Keratinocyte (primary cell): ENCODE measurements at regions not wholly inside any gene's neighbourhood (a gene's known extent, or its start where the extent isn't known, plus 50 kb on each side); places are given as distances from the start of the nearest gene placed in this dataset.

Experiments
- DNase-seq: peaks from one replicate; pipeline ENCODE4 v3.0.0-alpha.2; 2011; ENCODE audit warnings: low read depth, missing footprints, low spot score
- FAIRE-seq: peaks from 2 replicates; lab custom pipeline; 2011; peaks lifted over from hg19 to GRCh38; lab: Jason Lieb, UNC
- H2AFZ ChIP-seq: 2 replicates; pipeline ENCODE4 v1.6.0; 2012; ENCODE audit warnings: low read length, control low read depth, inconsistent platforms; ENCODE audit not compliant: control insufficient read depth
- H3K27ac ChIP-seq: 2 replicates; pipeline ENCODE4 v1.5.1; 2011; ENCODE audit warnings: low read length; ENCODE audit not compliant: control insufficient read depth, insufficient read depth
- H3K27me3 ChIP-seq: 3 replicates; pipeline ENCODE4 v1.6.0; 2011; ENCODE audit warnings: low read length; ENCODE audit not compliant: control insufficient read depth, insufficient read depth; ENCODE audit errors: extremely low read depth
- H3K36me3 ChIP-seq, 2 experiments: 2 replicates in 1 of 2; 3 replicates in 1 of 2; pipeline ENCODE4 v1.5.1; 2011; ENCODE audit warnings: low read length in 2 of 2, mild to moderate bottlenecking in 1 of 2; ENCODE audit not compliant: control insufficient read depth in 2 of 2, insufficient read depth in 2 of 2; ENCODE audit errors: extremely low read depth in 1 of 2
- H3K4me1 ChIP-seq: 3 replicates; pipeline ENCODE4 v1.5.1; 2011; ENCODE audit warnings: low read length; ENCODE audit not compliant: control insufficient read depth, insufficient read depth; ENCODE audit errors: extremely low read depth
- H3K4me2 ChIP-seq: 3 replicates; pipeline ENCODE4 v1.6.0; 2011; ENCODE audit warnings: low read depth, low read length; ENCODE audit not compliant: control insufficient read depth, insufficient read depth; ENCODE audit errors: extremely low read depth
- H3K4me3 ChIP-seq, 3 experiments: fragments of 200-600 bp in 1 of 3; sonication (generic) in 1 of 3; 2 replicates in 2 of 3; 3 replicates in 1 of 3; pipeline ENCODE4 v1.5.1; 2011 to 2016; ENCODE audit warnings: low read length in 3 of 3, mild to moderate bottlenecking in 3 of 3, control low read depth in 2 of 3, inconsistent platforms in 1 of 3, low read depth in 1 of 3, mixed read lengths in 1 of 3, mixed run types in 1 of 3, moderate library complexity in 1 of 3; ENCODE audit not compliant: control insufficient read depth in 2 of 3, insufficient read depth in 2 of 3; ENCODE audit errors: extremely low read depth in 1 of 3
- H3K79me2 ChIP-seq: 2 replicates; pipeline ENCODE4 v1.6.0; 2012; ENCODE audit warnings: low read length; ENCODE audit not compliant: control insufficient read depth, insufficient read depth
- H3K9ac ChIP-seq: 3 replicates; pipeline ENCODE4 v1.6.0; 2011; ENCODE audit warnings: low read length; ENCODE audit not compliant: control insufficient read depth, insufficient read depth; ENCODE audit errors: extremely low read depth
- H3K9me1 ChIP-seq: 3 replicates; pipeline ENCODE4 v1.6.0; 2011; ENCODE audit warnings: low read length; ENCODE audit not compliant: control insufficient read depth, insufficient read depth; ENCODE audit errors: extremely low read depth
- H3K9me3 ChIP-seq: 2 replicates; pipeline ENCODE4 v1.5.1; 2012; ENCODE audit warnings: low read depth, low read length; ENCODE audit not compliant: control insufficient read depth
- H4K20me1 ChIP-seq: 3 replicates; pipeline ENCODE4 v1.6.0; 2011; ENCODE audit warnings: low read length; ENCODE audit not compliant: control insufficient read depth, insufficient read depth; ENCODE audit errors: extremely low read depth
- CTCF ChIP-seq, 3 experiments: IDR thresholded peaks in 1 of 3; conservative IDR thresholded peaks in 1 of 3; optimal IDR thresholded peaks in 1 of 3; 2 replicates in 2 of 3; 3 replicates in 1 of 3; pipeline versions ENCODE3 to v1.5.1; 2011; ENCODE audit warnings: low read length in 3 of 3, mild to moderate bottlenecking in 3 of 3, moderate library complexity in 2 of 3, control low read depth in 1 of 3, inconsistent platforms in 1 of 3; ENCODE audit not compliant: insufficient read depth in 2 of 3; ENCODE audit errors: extremely low read depth in 1 of 3
- EZH2 ChIP-seq: IDR thresholded peaks from one replicate; pipeline ENCODE4 v1.6.1; 2012; ENCODE audit warnings: inconsistent platforms, mild to moderate bottlenecking, low read length, moderate library complexity
- dilution Hi-C: fragments of 300-500 bp; cut with MboI; formaldehyde crosslinking; loops from one replicate; pipeline ENCODE4 v1.7.0; 2020; ENCODE audit warnings: low sequenced_read_pairs; ENCODE audit not compliant: extremely low pct_ligation_motif_present

DNA sequence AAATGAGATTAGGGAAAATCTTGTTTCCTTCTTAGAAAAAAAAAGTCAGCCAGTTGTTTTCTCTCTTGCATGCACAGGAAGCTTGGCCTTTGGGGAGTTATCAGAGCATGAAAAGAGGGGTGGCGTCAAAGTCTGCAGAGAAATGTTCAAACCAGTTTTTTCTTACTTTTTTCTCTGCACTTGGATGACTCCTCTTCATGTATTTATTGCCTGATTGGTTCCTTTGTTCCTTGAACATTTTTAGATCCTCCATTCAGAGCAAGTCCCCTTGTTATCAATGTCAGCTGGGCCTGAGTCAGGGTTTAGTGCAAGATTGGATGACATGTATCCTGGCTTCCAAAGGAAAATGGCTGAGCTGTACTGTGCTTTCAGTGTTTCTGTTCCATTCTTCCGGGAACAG, 392.6 kb upstream of the BRINP1 start:
- H3K4me3 ChIP-seq = no peak overlapping the region
- H3K27ac ChIP-seq = no peak overlapping the region
- TF ChIP-seq CTCF (optimal IDR thresholded peaks at IDR 0.05 in 1 of 3, IDR thresholded peaks at IDR 0.05 in 1 of 3, conservative IDR thresholded peaks at IDR 0.05 in 1 of 3; ENCODE audit: extremely low read depth in 1 of 3, insufficient read depth in 2 of 3, low read length in 3 of 3) = no peak
- TF ChIP-seq EZH2 = no peak
- no peaks in the 10 kb centered on the region for H4K20me1 ChIP-seq
- H3K9me1 ChIP-seq = no peaks in the 10 kb centered on the region
- no peak overlapping the region for H2AFZ ChIP-seq
- H3K36me3 ChIP-seq = no peaks in the 10 kb centered on the region
- dilution Hi-C loops = no loop called here
- H3K79me2 ChIP-seq = no peaks in the 10 kb centered on the region
- H3K4me2 ChIP-seq = no peak overlapping the region
- no peaks in the 10 kb centered on the region for H3K4me1 ChIP-seq
- no peak for FAIRE-seq
- H3K9ac ChIP-seq = no peak overlapping the region
- no peak for DNase-seq
- no peaks in the 10 kb centered on the region for H3K27me3 ChIP-seq
- no peaks in the 10 kb centered on the region for H3K9me3 ChIP-seq

DNA sequence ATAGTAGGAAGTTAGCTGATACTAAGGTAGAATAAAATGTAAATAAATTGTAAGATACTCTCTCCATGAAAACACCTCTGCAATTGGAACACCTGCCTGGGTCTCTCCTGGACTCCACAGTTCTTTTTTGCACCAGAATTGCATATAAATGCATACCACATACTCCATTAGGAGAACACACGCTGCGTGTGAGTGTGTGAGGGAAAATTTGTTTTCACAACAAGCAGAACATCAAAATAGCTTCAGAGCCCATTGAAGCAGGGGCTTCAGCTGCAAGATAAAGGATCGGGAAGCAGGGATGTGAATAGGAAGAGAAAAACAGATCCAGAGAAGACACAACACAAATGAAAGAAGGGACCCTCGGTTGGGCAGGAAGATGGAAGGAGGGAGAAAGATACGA, 389.8 kb upstream of the BRINP1 start:
- TF ChIP-seq CTCF (optimal IDR thresholded peaks at IDR 0.05 in 1 of 3, IDR thresholded peaks at IDR 0.05 in 1 of 3, conservative IDR thresholded peaks at IDR 0.05 in 1 of 3; ENCODE audit: extremely low read depth in 1 of 3, insufficient read depth in 2 of 3, low read length in 3 of 3) (no peak), EZH2 (no peak)
- Histone ChIP-seq H3K79me2 (no peaks in the 10 kb centered on the region), H3K4me1 (no peaks in the 10 kb centered on the region), H3K27me3 (no peaks in the 10 kb centered on the region), H3K9ac (no peak overlapping the region), H3K27ac (no peak overlapping the region), H2AFZ (no peak overlapping the region), H3K4me2 (no peak overlapping the region), H3K9me3 (no peaks in the 10 kb centered on the region), H3K36me3 (no peaks in the 10 kb centered on the region), H3K4me3 (no peak overlapping the region), H4K20me1 (no peaks in the 10 kb centered on the region), H3K9me1 (no peaks in the 10 kb centered on the region)
- FAIRE-seq = no peak
- DNase-seq = no peak
- dilution Hi-C loops = no loop called here
